ENCODE measurements at regions not wholly inside any gene's neighbourhood (a gene's known extent, or its start where the extent isn't known, plus 50 kb on each side); places are given as distances from the start of the nearest gene placed in this dataset.

DNA sequence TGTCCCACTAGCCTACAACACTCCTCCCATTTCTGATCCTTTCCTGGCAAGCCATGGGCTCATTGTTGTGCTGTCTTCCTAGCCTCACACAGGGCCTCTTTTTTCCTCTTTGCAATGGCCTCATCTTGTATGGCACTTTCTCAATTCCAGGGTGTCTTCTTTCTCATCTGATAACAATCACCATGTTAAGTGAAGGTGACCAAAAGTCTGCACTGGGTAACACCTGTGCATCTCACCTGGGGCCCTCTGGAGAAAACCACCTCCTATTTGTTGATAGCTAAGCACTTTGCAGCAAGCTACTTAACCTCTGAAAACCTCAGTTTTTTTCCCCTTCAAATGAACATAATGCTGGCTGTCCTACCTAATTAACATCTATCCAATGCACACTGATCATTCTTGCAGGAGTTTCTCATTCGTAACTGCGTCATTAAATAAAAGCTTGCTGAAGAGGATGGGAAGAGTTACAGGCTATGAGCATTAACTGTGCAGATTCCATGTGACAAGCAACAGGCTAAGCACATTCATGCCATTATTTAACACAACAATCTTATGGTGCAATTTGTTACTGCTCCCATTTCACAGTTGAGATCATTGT lies 60.1 kb upstream of the STK32A start:
- H3K36me3 Mint-ChIP-seq = no peaks in the 10 kb centered on the region
- ATAC-seq (no peak), DNase-seq (ENCODE audit: low spot score) (no peak)
- no peaks in the 10 kb centered on the region for H3K9me3 Mint-ChIP-seq
- H3K27me3 Mint-ChIP-seq = peaks cover 17 to 55% of the 10 kb centered on the region in 2 donors
- no peaks in the 10 kb centered on the region for H3K4me1 Mint-ChIP-seq (ENCODE audit: low read depth in 2 of 2)
- H3K27ac Mint-ChIP-seq = no peak overlapping the region
- no peak overlapping the region for H3K4me3 Mint-ChIP-seq

DNA sequence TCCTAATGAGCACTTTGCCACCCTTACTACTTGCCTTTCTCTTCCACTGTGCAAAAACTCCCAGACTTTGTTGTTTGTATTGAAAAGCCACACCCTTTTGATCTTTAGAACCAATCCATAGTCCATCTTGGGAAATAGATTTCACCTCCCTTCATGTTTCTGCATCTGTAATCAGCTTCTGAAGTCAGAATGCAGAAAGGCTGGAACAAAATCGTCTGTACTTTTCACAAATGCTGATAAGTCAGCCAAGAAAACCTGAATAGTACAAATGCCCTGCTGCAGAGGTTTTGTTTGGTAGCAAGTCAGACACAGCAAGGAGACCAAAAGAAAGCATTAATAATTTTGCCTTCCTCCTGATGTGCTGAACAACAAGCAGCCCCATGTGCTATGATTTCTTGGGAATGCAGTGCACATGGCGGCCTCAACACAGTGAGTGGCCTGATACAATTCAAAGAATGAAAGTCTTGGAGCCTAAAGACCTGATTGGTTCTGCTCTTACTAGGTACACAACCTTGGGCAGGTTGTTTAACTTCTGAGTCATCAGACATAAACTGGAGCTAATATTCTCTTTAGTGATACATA lies 59.2 kb upstream of the STK32A start:
- DNase-seq (ENCODE audit: low spot score) (no peak), ATAC-seq (no peak)
- Mint-ChIP-seq H3K27ac (no peak overlapping the region), H3K36me3 (no peaks in the 10 kb centered on the region), H3K9me3 (no peaks in the 10 kb centered on the region), H3K4me1 (ENCODE audit: low read depth in 2 of 2) (no peaks in the 10 kb centered on the region), H3K27me3 (peaks cover 17 to 55% of the 10 kb centered on the region in 2 donors), H3K4me3 (no peak overlapping the region)

- peaks cover 17 to 55% of the 10 kb centered on the region in 2 donors for H3K27me3 Mint-ChIP-seq
- no peaks in the 10 kb centered on the region for H3K4me1 Mint-ChIP-seq (ENCODE audit: low read depth in 2 of 2)
- no peak overlapping the region for H3K4me3 Mint-ChIP-seq
- no peak overlapping the region for H3K27ac Mint-ChIP-seq
- ATAC-seq (no peak), DNase-seq (ENCODE audit: low spot score) (no peak)
- no peaks in the 10 kb centered on the region for H3K9me3 Mint-ChIP-seq
- no peaks in the 10 kb centered on the region for H3K36me3 Mint-ChIP-seq
Observed at GRCh38 chr5:147176422-147176821, 58.4 kb upstream of the STK32A start.

GRCh38 chr5:147177125-147177840 lies 57.5 kb upstream of the STK32A start:
- Mint-ChIP-seq H3K27me3 (peaks cover 17 to 49% of the 10 kb centered on the region in 2 donors), H3K9me3 (no peaks in the 10 kb centered on the region), H3K4me1 (ENCODE audit: low read depth in 2 of 2) (no peaks in the 10 kb centered on the region), H3K36me3 (no peaks in the 10 kb centered on the region), H3K27ac (no peak overlapping the region), H3K4me3 (no peak overlapping the region)
- DNase-seq (ENCODE audit: low spot score) (no peak), ATAC-seq (no peak)

- no peak for ATAC-seq
- H3K36me3 Mint-ChIP-seq = no peaks in the 10 kb centered on the region
- H3K27ac Mint-ChIP-seq = no peak overlapping the region
- no peak for DNase-seq (ENCODE audit: low spot score)
- H3K4me3 Mint-ChIP-seq = no peak overlapping the region
- peaks cover 14 to 36% of the 10 kb centered on the region in 2 donors for H3K27me3 Mint-ChIP-seq
- H3K9me3 Mint-ChIP-seq = no peaks in the 10 kb centered on the region
- no peaks in the 10 kb centered on the region for H3K4me1 Mint-ChIP-seq (ENCODE audit: low read depth in 2 of 2)
Observed at GRCh38 chr5:147179562-147180147, 55.2 kb upstream of the STK32A start.

DNA sequence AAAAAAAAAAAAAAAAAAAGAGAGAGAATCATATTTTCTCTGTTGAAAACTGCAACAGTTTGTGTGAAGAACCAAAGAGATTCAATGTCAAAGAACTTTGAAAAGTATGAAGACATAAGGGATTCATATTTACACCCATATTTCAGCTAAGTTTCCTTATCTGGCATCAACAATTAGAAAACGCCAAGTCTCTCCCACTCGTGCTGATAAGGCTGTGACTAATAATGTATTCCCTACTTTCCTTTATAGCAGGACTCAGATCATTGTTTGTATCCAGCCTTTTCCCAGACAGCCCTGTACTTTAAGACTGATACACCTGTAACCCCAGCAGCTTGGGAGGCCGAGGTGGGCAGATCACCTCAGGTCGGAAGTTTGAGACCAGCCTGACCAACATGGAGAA lies 54.1 kb upstream of the STK32A start:
- DNase-seq (ENCODE audit: low spot score) (no peak), ATAC-seq (no peak)
- Mint-ChIP-seq H3K4me3 (no peak overlapping the region), H3K27me3 (peaks cover 12 to 26% of the 10 kb centered on the region in 2 donors), H3K36me3 (no peaks in the 10 kb centered on the region), H3K4me1 (ENCODE audit: low read depth in 2 of 2) (no peaks in the 10 kb centered on the region), H3K27ac (no peak overlapping the region), H3K9me3 (no peaks in the 10 kb centered on the region)

Measured in natural killer cell treated with Interleukin-12 subunit alpha and Interleukin-12 subunit beta and Interleukin-15 and Interleukin-18, amount 100 ng/mL, for 72 hours (primary cell).